OCI-LY3 (cell line): ENCODE measurements at regions not wholly inside any gene's neighbourhood (a gene's known extent, or its start where the extent isn't known, plus 50 kb on each side); places are given as distances from the start of the nearest gene placed in this dataset.

ENCODE experiments used
- CTCF ChIP-seq: fragments of 200-600, 300-600 bp; sonication (generic); IDR thresholded peaks from 2 replicates; pipeline ENCODE4 v1.5.1; 2014; ENCODE audit warnings: antibody characterized with exemption, low read length, low read depth
- EZH2phosphoT487 ChIP-seq: fragments of 200-600 bp; shearing (Covaris generic); IDR thresholded peaks from 2 replicates; pipeline ENCODE4 v1.6.1; 2018; ENCODE audit warnings: antibody characterized with exemption, mixed run types, low read depth

- TF ChIP-seq CTCF (no peak), EZH2phosphoT487 (no peak)
These were observed 728.0 kb downstream of the CDH9 start for GRCh38 chr5:26310415-26310814.
